ENCODE measurements at regions not wholly inside any gene's neighbourhood (a gene's known extent, or its start where the extent isn't known, plus 50 kb on each side); places are given as distances from the start of the nearest gene placed in this dataset.

DNA sequence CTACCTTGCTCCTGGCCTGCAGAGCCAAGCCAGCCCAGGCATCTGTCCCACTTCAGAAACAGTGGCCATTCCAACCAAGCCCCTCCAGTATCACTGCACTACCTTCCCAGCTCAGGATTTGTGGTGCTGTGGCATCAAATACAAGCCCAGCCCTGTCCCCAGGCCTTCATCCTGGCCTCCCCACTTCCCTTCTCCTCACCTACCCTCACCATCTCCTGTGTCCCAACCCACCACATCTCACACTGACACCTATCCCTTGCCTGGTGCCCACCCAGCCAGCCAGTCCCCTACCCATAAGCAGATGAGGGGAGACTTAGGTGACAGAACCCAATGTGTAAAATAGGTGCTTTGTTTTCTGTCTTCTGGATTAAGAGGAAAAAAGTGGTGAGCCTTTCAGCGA, 66.0 kb upstream of the CDH5 start:
- TF ChIP-seq CTCF (conservative IDR thresholded peaks at IDR 0.05 in 1 of 2, IDR thresholded peaks at IDR 0.05 in 1 of 2; ENCODE audit: low read depth in 1 of 2, low read length in 2 of 2) (no peak), EZH2 (IDR thresholded peaks at IDR 0.05; ENCODE audit: low read length, missing control alignments) (no peak)
